Neural cell (in vitro differentiated cells): ENCODE measurements at regions not wholly inside any gene's neighbourhood (a gene's known extent, or its start where the extent isn't known, plus 50 kb on each side); places are given as distances from the start of the nearest gene placed in this dataset.

Experiments used
- H2AFZ ChIP-seq: fragments of 200-600, 300-800 bp; sonication (generic), shearing (Covaris generic); 2 replicates; pipeline ENCODE4 v1.6.0; 2014; ENCODE audit warnings: low read depth, mild to moderate bottlenecking, antibody characterized with exemption, low read length, moderate library complexity
- H3F3A ChIP-seq: fragments of 200-600 bp; shearing (Covaris generic); 2 replicates; pipeline ENCODE4 v1.6.1; 2016; ENCODE audit warnings: mild to moderate bottlenecking, moderate library complexity, mixed read lengths, antibody characterized with exemption, low read length; ENCODE audit not compliant: insufficient read depth, poor library complexity, severe bottlenecking
- H3K27ac ChIP-seq: fragments of 200-600, 300-800 bp; sonication (generic), shearing (Covaris generic); 2 replicates; pipeline ENCODE4 v1.5.1; 2014; ENCODE audit warnings: mild to moderate bottlenecking, low read length, moderate library complexity
- H3K27me3 ChIP-seq: fragments of 300-800, 200-600 bp; sonication (generic), shearing (Covaris generic); 2 replicates; pipeline ENCODE4 v1.6.0; 2014; ENCODE audit warnings: mild to moderate bottlenecking, low read depth, low read length, moderate library complexity; ENCODE audit not compliant: insufficient read depth
- H3K36me3 ChIP-seq: fragments of 300-800, 200-600 bp; sonication (generic), shearing (Covaris generic); 2 replicates; pipeline ENCODE4 v1.5.1; 2014; ENCODE audit warnings: mild to moderate bottlenecking, antibody characterized with exemption, low read length, moderate library complexity; ENCODE audit not compliant: insufficient read depth
- H3K4me2 ChIP-seq: fragments of 300-800, 200-600 bp; sonication (generic), shearing (Covaris generic); 2 replicates; pipeline ENCODE4 v1.6.0; 2014; ENCODE audit warnings: mild to moderate bottlenecking, low read length
- H3K4me3 ChIP-seq: fragments of 300-800, 200-600 bp; sonication (generic), shearing (Covaris generic); 2 replicates; pipeline ENCODE4 v1.5.1; 2014; ENCODE audit warnings: mild to moderate bottlenecking, low read length, moderate library complexity
- H3K79me2 ChIP-seq: fragments of 200-600 bp; shearing (Covaris generic); replicated peaks from 2 replicates; pipeline ENCODE4 v1.6.0; 2014; ENCODE audit warnings: mild to moderate bottlenecking, low read length, moderate library complexity; ENCODE audit not compliant: insufficient read depth
- H3K9ac ChIP-seq: fragments of 300-800, 200-600 bp; sonication (generic), shearing (Covaris generic); 2 replicates; pipeline ENCODE4 v1.6.1; 2016; ENCODE audit warnings: mild to moderate bottlenecking, low read length, mixed read lengths
- H3K9me2 ChIP-seq: fragments of 200-600 bp; shearing (Covaris generic); 2 replicates; pipeline ENCODE4 v1.6.1; 2016; ENCODE audit warnings: mild to moderate bottlenecking, low read length, mixed read lengths; ENCODE audit not compliant: insufficient read depth
- H3K9me3 ChIP-seq: fragments of 200-600, 300-800 bp; sonication (generic), shearing (Covaris generic); 2 replicates; pipeline ENCODE4 v1.6.1; 2016; ENCODE audit warnings: mild to moderate bottlenecking, mixed run types, low read length, moderate library complexity, mixed read lengths
- H4K20me1 ChIP-seq: fragments of 200-600 bp; shearing (Covaris generic); 2 replicates; pipeline ENCODE4 v1.6.1; 2016; ENCODE audit warnings: mild to moderate bottlenecking, mixed run types; ENCODE audit not compliant: insufficient read depth
- EP300 ChIP-seq: fragments of 450-650 bp; conservative IDR thresholded peaks from 2 replicates; pipeline ENCODE4 v1.6.1; 2014; ENCODE audit warnings: antibody characterized with exemption, mild to moderate bottlenecking, moderate library complexity; ENCODE audit not compliant: poor library complexity, severe bottlenecking
- EZH2 ChIP-seq: fragments of 200-600, 300-800 bp; shearing (Covaris generic), sonication (generic); IDR thresholded peaks from 2 replicates; pipeline ENCODE4 v1.6.1; 2014; ENCODE audit warnings: antibody characterized with exemption, low read length, borderline replicate concordance, mild to moderate bottlenecking; ENCODE audit not compliant: insufficient read depth, poor library complexity, severe bottlenecking
- MXI1 ChIP-seq: fragments of 450-650 bp; conservative IDR thresholded peaks from 2 replicates; pipeline ENCODE4 v1.6.1; 2014; ENCODE audit warnings: antibody characterized with exemption, mild to moderate bottlenecking; ENCODE audit not compliant: poor library complexity, severe bottlenecking
- POLR2AphosphoS5 ChIP-seq: IDR thresholded peaks from 2 replicates; pipeline ENCODE4 v1.6.1; 2012
- RAD21 ChIP-seq: fragments of 450-650 bp; conservative IDR thresholded peaks from 2 replicates; pipeline ENCODE4 v1.6.1; 2014; ENCODE audit warnings: antibody characterized with exemption, mild to moderate bottlenecking, moderate library complexity
- SMC3 ChIP-seq: fragments of 450-650 bp; conservative IDR thresholded peaks from 2 replicates; pipeline ENCODE4 v1.6.1; 2014; ENCODE audit warnings: antibody characterized with exemption, mild to moderate bottlenecking, moderate library complexity; ENCODE audit not compliant: poor library complexity
- TAF1 ChIP-seq: IDR thresholded peaks from 2 replicates; pipeline ENCODE4 v1.6.1; 2012; ENCODE audit warnings: low read depth
- TF ChIP-seq, protein P1 (sequence below): IDR thresholded peaks from 2 replicates; pipeline ENCODE4 v1.6.1; 2012; ENCODE audit warnings: borderline replicate concordance
- TF ChIP-seq, protein P2 (sequence below): fragments of 450-650 bp; IDR thresholded peaks from 2 replicates; pipeline ENCODE4 v1.5.1; 2014; ENCODE audit warnings: antibody characterized with exemption, mild to moderate bottlenecking, moderate library complexity; ENCODE audit not compliant: poor library complexity, severe bottlenecking

DNA sequence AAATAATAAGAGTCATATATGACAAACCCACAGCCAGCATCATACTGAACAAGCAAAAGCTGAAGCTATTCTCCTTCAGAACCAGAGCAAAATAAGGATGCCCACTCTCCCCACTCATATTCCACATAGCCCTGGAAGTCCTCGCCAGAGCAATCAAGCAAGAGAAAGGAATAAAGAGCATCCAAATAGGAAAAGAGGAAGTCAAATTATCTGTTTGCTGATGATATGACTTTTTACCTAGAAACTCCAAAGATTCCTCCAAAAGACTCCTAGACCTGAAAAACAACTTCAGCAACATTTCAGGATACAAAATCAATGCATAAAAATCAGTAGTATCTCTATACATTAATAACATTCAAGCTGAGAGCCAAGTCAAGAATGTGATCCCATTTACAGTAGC is 217.5 kb downstream of the ABCC12 start:
- no peak for TF ChIP-seq POLR2AphosphoS5
- no peak for TF ChIP-seq RAD21
- no peak for TF ChIP-seq EZH2
- TF ChIP-seq MXI1, result no peak
- TF ChIP-seq, protein P1, sequence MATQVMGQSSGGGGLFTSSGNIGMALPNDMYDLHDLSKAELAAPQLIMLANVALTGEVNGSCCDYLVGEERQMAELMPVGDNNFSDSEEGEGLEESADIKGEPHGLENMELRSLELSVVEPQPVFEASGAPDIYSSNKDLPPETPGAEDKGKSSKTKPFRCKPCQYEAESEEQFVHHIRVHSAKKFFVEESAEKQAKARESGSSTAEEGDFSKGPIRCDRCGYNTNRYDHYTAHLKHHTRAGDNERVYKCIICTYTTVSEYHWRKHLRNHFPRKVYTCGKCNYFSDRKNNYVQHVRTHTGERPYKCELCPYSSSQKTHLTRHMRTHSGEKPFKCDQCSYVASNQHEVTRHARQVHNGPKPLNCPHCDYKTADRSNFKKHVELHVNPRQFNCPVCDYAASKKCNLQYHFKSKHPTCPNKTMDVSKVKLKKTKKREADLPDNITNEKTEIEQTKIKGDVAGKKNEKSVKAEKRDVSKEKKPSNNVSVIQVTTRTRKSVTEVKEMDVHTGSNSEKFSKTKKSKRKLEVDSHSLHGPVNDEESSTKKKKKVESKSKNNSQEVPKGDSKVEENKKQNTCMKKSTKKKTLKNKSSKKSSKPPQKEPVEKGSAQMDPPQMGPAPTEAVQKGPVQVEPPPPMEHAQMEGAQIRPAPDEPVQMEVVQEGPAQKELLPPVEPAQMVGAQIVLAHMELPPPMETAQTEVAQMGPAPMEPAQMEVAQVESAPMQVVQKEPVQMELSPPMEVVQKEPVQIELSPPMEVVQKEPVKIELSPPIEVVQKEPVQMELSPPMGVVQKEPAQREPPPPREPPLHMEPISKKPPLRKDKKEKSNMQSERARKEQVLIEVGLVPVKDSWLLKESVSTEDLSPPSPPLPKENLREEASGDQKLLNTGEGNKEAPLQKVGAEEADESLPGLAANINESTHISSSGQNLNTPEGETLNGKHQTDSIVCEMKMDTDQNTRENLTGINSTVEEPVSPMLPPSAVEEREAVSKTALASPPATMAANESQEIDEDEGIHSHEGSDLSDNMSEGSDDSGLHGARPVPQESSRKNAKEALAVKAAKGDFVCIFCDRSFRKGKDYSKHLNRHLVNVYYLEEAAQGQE, result no peak
- no peak for TF ChIP-seq SMC3
- TF ChIP-seq TAF1, result no peak
- TF ChIP-seq, protein P2, sequence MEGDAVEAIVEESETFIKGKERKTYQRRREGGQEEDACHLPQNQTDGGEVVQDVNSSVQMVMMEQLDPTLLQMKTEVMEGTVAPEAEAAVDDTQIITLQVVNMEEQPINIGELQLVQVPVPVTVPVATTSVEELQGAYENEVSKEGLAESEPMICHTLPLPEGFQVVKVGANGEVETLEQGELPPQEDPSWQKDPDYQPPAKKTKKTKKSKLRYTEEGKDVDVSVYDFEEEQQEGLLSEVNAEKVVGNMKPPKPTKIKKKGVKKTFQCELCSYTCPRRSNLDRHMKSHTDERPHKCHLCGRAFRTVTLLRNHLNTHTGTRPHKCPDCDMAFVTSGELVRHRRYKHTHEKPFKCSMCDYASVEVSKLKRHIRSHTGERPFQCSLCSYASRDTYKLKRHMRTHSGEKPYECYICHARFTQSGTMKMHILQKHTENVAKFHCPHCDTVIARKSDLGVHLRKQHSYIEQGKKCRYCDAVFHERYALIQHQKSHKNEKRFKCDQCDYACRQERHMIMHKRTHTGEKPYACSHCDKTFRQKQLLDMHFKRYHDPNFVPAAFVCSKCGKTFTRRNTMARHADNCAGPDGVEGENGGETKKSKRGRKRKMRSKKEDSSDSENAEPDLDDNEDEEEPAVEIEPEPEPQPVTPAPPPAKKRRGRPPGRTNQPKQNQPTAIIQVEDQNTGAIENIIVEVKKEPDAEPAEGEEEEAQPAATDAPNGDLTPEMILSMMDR, result no peak
- TF ChIP-seq EP300, result no peak
- Histone ChIP-seq H4K20me1 (no peaks in the 10 kb centered on the region), H3K27me3 (no peaks in the 10 kb centered on the region), H3K4me2 (no peak overlapping the region), H3K27ac (no peak overlapping the region), H2AFZ (no peak overlapping the region), H3K9me2 (no peaks in the 10 kb centered on the region), H3F3A (no peaks in the 10 kb centered on the region), H3K79me2 (no peaks in the 10 kb centered on the region), H3K9ac (no peak overlapping the region), H3K4me3 (no peak overlapping the region), H3K9me3 (no peaks in the 10 kb centered on the region), H3K36me3 (no peaks in the 10 kb centered on the region)

DNA sequence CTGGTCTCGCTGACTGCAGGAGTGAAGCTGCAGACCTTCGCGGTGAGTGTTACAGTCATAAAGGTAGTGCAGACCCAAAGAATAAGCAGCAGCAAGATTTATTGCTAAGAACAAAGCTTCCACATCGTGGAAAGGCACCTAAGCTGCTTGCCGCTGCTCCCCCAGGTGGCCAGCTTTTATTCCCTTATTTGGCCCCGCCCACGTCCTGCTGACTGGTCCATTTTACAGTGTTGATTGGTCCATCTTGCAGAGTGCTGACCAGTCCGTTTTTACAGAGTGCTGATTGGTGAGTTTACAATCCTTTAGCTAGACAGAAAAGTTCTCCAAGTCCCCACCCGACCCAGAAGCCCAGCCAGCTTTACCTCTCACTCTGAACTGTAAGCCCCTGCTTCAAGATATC is 227.8 kb downstream of the ABCC12 start:
- H2AFZ ChIP-seq, result no peak overlapping the region

More for the DNA sequence above, 227.8 kb downstream of the ABCC12 start:
- Histone ChIP-seq H3K27ac (no peak overlapping the region), H3K9ac (no peak overlapping the region), H3K4me2 (no peak overlapping the region), H3F3A (no peaks in the 10 kb centered on the region), H3K9me3 (peaks cover 4% of the 10 kb centered on the region), H3K79me2 (no peaks in the 10 kb centered on the region), H3K36me3 (no peaks in the 10 kb centered on the region), H3K27me3 (no peaks in the 10 kb centered on the region), H4K20me1 (no peaks in the 10 kb centered on the region), H3K9me2 (no peaks in the 10 kb centered on the region), H3K4me3 (no peak overlapping the region)
- TF ChIP-seq, protein P1, result no peak
- TF ChIP-seq EP300 (no peak), POLR2AphosphoS5 (no peak), RAD21 (no peak), SMC3 (no peak), EZH2 (no peak), MXI1 (no peak), TAF1 (no peak)
- TF ChIP-seq, protein P2, result no peak
